Left lung (tissue), 4 donors: ENCODE measurements at regions not wholly inside any gene's neighbourhood (a gene's known extent, or its start where the extent isn't known, plus 50 kb on each side); places are given as distances from the start of the nearest gene placed in this dataset.
"Not testable (repeated sequence)": the region's sequence is repeated elsewhere in the genome, so short reads cannot be mapped to it uniquely, and the experiment has no call there.

ENCODE experiments used
- ATAC-seq: fragments of 200-7000 bp; cut with Tn5 transposase; one replicate; pipeline ENCODE4 v1.9.1; 2020; ENCODE audit warnings: moderate library complexity
- DNase-seq, 4 donors: peaks; one replicate each; pipeline ENCODE4 v3.0.0-alpha.2; 2013 to 2020
- H3K27ac ChIP-seq, 2 donors: fragments of 200-600 bp; sonication (generic) in 1 of 2; one replicate each; pipeline versions ENCODE4 v1.5.0 to v1.8.0; 2020 to 2021
- H3K27me3 ChIP-seq, 2 donors: fragments of 200-600 bp; sonication (generic) in 1 of 2; one replicate each; pipeline versions ENCODE4 v1.5.0 to v1.8.0; 2020 to 2021
- H3K36me3 ChIP-seq, 2 donors: fragments of 200-600 bp; sonication (generic) in 1 of 2; one replicate each; pipeline versions ENCODE4 v1.5.0 to v1.8.0; 2020 to 2021
- H3K4me1 ChIP-seq, 2 donors: fragments of 200-600 bp; one replicate each; pipeline ENCODE4 v1.8.0; 2021
- H3K4me3 ChIP-seq, 2 donors: fragments of 200-600 bp; sonication (generic) in 1 of 2; one replicate each; pipeline versions ENCODE4 v1.5.0 to v1.8.0; 2020 to 2021; ENCODE audit warnings: mild to moderate bottlenecking in 1 of 2
- H3K9me3 ChIP-seq, 2 donors: fragments of 200-600 bp; sonication (generic) in 1 of 2; one replicate each; pipeline versions ENCODE4 v1.5.0 to v1.8.0; 2020 to 2021
- intact Hi-C, 2 donors: fragments of 100-400 bp; cut with DNase I; formaldehyde crosslinking; loops; one replicate each; pipeline versions ENCODE4 v1.11.2 to v1.14.2; 2022
- TF ChIP-seq, protein P1 (sequence below), 2 donors: fragments of 200-600 bp; sonication (generic) in 1 of 2; IDR thresholded peaks; one replicate each; pipeline versions ENCODE4 v1.5.0 to v1.8.0; 2021; ENCODE audit warnings: antibody characterized with exemption in 2 of 2
- donor health status: DM: no; HTN: yes; CAD: no.
- donor health status: DM: no; HTN: no; CAD: no.

DNA sequence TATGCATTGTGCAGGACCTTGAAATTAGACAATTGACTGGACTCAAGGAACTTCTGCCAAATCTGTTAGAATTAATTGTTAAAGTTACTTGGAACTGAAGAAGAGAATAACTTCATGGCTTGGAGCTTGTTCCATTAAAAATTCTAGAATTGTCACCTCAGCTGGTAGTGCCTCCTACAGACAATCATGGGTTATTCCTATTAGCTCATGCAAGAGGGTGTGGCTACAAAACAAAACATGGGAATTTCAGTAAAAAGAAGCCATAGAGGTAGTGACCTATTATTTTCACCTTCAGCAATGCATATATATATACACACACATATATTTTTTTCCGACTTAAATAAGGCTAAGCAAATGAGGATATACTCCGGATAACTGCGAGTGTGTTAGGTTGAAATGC is 181.9 kb upstream of the DTNA start:
- Histone ChIP-seq H3K27me3 (no peaks in the 10 kb centered on the region), H3K36me3 (no peaks in the 10 kb centered on the region), H3K4me1 (no peaks in the 10 kb centered on the region), H3K4me3 (no peak overlapping the region), H3K9me3 (no peaks in the 10 kb centered on the region), H3K27ac (no peak overlapping the region)
- TF ChIP-seq, protein P1, sequence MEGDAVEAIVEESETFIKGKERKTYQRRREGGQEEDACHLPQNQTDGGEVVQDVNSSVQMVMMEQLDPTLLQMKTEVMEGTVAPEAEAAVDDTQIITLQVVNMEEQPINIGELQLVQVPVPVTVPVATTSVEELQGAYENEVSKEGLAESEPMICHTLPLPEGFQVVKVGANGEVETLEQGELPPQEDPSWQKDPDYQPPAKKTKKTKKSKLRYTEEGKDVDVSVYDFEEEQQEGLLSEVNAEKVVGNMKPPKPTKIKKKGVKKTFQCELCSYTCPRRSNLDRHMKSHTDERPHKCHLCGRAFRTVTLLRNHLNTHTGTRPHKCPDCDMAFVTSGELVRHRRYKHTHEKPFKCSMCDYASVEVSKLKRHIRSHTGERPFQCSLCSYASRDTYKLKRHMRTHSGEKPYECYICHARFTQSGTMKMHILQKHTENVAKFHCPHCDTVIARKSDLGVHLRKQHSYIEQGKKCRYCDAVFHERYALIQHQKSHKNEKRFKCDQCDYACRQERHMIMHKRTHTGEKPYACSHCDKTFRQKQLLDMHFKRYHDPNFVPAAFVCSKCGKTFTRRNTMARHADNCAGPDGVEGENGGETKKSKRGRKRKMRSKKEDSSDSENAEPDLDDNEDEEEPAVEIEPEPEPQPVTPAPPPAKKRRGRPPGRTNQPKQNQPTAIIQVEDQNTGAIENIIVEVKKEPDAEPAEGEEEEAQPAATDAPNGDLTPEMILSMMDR (IDR thresholded peaks at IDR 0.05): no peak
- ATAC-seq (no peak), DNase-seq (no peak)
- intact Hi-C loops: no loop called here

DNA sequence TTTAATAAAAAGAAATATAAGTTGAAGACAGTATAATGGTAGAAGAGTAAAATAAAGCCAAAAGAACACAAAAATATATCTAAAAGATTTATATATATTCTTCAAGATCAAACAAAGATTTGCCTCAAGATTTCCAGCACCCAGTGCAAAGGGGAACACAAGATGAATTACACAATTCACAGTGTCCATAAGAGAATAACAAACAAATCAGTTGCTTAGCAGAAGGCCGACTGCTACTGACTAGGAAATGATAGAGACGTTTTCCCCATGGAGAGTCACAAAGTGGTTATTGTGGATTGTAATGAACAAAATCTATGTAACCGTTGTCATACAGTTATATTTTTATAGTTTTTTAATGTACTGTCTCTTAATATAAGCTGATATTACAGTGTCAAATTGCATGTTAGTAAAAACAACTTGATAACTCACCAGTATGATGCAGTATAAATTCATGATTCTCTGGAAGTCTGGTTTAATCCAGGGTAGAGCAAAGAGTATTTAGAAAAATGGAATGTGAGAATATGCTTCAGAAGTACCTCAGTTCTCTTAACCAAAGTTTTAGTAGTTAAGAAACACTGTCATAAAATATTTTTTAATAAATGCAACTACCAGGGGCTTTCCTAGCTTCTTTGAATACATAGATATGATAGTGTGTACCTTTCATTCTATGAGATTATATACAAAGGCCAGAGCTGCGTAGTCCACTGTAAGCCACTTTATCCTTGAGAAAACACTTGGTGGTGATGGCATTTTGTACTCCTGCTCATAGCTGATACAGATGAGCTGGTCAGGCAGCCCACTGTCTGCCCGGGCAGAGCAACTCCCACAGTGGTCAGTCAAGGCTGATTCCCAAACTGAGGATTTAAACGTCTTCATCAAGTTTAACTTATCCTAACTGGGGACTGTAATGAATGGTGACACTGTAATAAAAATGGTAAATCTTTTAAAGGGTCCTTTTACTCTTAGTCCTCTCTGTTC is 180.5 kb upstream of the DTNA start:
- intact Hi-C loops: no loop called here
- Histone ChIP-seq H3K4me1 (no peaks in the 10 kb centered on the region), H3K36me3 (no peaks in the 10 kb centered on the region), H3K27me3 (no peaks in the 10 kb centered on the region), H3K9me3 (no peaks in the 10 kb centered on the region), H3K27ac (no peak overlapping the region), H3K4me3 (no peak overlapping the region)
- peak in 1 of 4 donors; percentile 14 for DNase-seq
- TF ChIP-seq, protein P1 (IDR thresholded peaks at IDR 0.05): no peak
- ATAC-seq: no peak

DNA sequence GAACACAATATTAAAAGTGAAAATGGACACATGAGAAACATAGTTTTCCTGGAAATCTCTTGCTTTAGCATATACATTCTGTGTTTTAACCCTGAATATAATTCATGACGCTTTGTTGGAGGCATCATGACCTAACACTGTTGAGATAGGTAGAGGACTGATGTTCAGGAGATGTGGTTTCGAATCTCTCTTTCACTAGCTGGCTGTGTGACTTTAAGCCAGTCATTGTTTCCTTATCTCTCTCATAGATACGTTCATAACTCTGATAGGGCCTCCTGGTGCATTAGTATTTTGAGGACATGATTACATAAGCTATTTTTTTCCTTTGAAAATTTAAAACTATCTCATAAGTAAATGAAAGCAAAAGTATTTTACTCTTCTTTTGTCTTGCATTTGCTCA is 179.0 kb upstream of the DTNA start:
- intact Hi-C loops: no loop called here
- Histone ChIP-seq H3K36me3 (no peaks in the 10 kb centered on the region), H3K4me1 (no peaks in the 10 kb centered on the region), H3K27me3 (no peaks in the 10 kb centered on the region), H3K27ac (no peak overlapping the region), H3K4me3 (no peak overlapping the region), H3K9me3 (no peaks in the 10 kb centered on the region)
- DNase-seq: no peak
- no peak for ATAC-seq
- TF ChIP-seq, protein P1 (IDR thresholded peaks at IDR 0.05): no peak

DNA sequence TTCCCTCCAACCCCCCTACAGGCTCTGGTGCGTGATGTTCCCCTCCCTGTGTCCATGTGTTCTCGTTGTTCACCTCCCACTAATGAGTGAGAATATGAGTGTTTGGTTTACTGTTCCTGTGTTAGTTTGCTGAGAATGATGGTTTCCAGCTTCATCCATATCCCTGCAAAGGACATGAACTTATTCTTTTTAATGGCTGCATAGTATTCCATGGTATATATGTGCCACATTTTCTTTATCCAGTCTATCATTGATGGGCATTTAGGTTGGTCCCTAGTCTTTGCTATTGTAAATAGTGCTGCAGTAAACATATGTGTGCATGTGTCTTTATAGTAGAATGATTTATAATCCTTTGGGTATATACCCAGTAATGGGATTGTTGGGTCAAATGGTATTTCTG is 175.5 kb upstream of the DTNA start:
- not testable (repeated sequence) for DNase-seq, H3K9me3 ChIP-seq, H3K4me1 ChIP-seq

DNA sequence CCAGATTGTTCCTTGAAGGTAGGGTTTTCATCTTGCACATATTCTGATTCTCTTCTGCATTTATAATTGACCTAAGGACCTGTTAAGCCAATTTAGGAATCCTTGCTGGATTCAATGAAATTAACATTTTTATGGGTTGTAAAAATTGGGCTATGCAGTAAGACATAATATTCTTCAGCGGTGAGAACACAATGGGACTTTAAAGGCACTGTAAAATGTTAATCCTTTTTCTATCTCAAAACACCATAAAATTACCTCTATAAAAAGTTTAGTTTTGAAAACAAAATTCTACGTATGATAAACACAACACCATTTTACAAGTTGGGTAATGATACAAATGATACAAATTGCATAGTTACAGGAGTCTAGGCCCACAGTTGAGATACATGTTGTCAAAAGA is 169.2 kb upstream of the DTNA start:
- Histone ChIP-seq H3K4me3 (no peak overlapping the region), H3K9me3 (no peaks in the 10 kb centered on the region), H3K27ac (no peak overlapping the region), H3K4me1 (no peaks in the 10 kb centered on the region), H3K27me3 (no peaks in the 10 kb centered on the region), H3K36me3 (no peaks in the 10 kb centered on the region)
- DNase-seq (no peak), ATAC-seq (no peak)
- TF ChIP-seq, protein P1 (IDR thresholded peaks at IDR 0.05): no peak
- intact Hi-C loops: no loop called here

More for the DNA sequence above, 175.5 kb upstream of the DTNA start:
- H3K27ac ChIP-seq, ATAC-seq, H3K36me3 ChIP-seq, H3K27me3 ChIP-seq, intact Hi-C loops, H3K4me3 ChIP-seq: not testable (repeated sequence)
